Peyer's patch (tissue), 4 donors: ENCODE measurements at regions not wholly inside any gene's neighbourhood (a gene's known extent, or its start where the extent isn't known, plus 50 kb on each side); places are given as distances from the start of the nearest gene placed in this dataset.

Source experiments
- CTCF ChIP-seq, 6 experiments: fragments of 450-650 bp in 4 of 6; fragments of 200-600 bp in 2 of 6; sonication (generic) in 1 of 6; IDR thresholded peaks; one replicate each; pipeline ENCODE4 v1.5.1; 2017 to 2019; ENCODE audit warnings: antibody characterized with exemption in 6 of 6, mild to moderate bottlenecking in 3 of 6, moderate library complexity in 1 of 6
- POLR2A ChIP-seq, 2 donors: fragments of 450-650 bp; IDR thresholded peaks; one replicate each; pipeline ENCODE4 v1.5.1; 2017; ENCODE audit warnings: antibody characterized with exemption in 2 of 2, mild to moderate bottlenecking in 2 of 2, moderate library complexity in 2 of 2

DNA sequence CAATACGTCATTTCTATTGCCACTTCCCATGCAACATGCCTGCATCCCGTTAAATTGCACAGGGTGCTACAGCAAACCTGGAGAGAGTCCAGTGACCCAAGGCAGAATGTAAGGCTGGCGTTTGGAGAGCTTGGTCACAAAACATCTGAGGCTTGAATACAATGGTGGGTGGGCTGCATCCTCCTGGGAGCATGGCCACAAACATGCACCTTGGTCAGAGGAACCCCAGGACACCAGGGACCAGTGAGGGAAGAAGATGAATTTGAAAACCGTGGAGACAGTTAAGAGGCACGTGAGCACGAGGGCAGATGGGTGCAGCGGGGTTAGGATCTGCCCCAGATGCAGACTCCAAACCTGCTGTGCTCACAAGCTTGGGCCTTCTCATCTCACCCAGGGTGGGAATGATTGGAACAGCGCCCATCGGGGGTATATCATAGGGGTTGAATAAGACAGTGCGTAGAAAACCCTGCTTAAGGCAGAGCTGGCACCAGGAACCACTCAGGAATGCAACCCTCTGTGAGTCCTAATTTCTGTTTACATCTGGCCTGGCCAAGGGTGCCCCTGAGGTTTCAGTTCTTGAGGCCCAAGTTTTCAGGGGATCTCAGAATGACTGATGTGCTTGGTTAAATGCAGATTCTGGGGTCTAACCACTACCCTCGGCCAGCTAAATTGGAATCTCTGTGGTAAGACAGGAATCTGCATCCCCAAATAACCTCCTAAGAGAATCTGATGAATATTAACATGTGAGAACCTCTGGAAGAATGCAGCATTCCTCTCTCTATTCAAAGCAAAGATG lies 97.2 kb downstream of the ARL4C start:
- no peak for TF ChIP-seq POLR2A (IDR thresholded peaks at IDR 0.05)
- TF ChIP-seq CTCF (IDR thresholded peaks at IDR 0.05): no peak
